ENCODE measurements at regions not wholly inside any gene's neighbourhood (a gene's known extent, or its start where the extent isn't known, plus 50 kb on each side); places are given as distances from the start of the nearest gene placed in this dataset.

GRCh38 chr1:219060798-219061197 lies 112.9 kb upstream of the LYPLAL1 start:
- H3K27me3 ChIP-seq (ENCODE audit: control insufficient read depth in 2 of 2, insufficient read depth in 2 of 2, low read length in 2 of 2) = no peaks in the 10 kb centered on the region
- no peaks in the 10 kb centered on the region for H3K9me1 ChIP-seq (ENCODE audit: control insufficient read depth, insufficient read depth, low read length)
- BruUV-seq (replicated peaks) = no TSS peak
- intact Hi-C loops (cut with micrococcal nuclease) = loop anchor here (10.0 kb wide), 1 partner anchor 726 kb away; no protein-coding TSS in a partner anchor
- FAIRE-seq = no peak
- H3K79me2 ChIP-seq (ENCODE audit: control insufficient read depth, insufficient read depth, low read length) = no peaks in the 10 kb centered on the region
- no peaks in the 10 kb centered on the region for H3K4me1 ChIP-seq (replicated peaks in 1 of 2; ENCODE audit: control insufficient read depth in 2 of 2, insufficient read depth in 2 of 2, low read length in 2 of 2)
- in situ Hi-C loops (cut with MboI) = no loop called here
- CTCF ChIA-PET (ENCODE audit: low intra/inter-chr PET ratio) = interaction anchor here (0.5 kb wide), 1 partner anchor 1795 kb away, joined by 3 read pairs; no protein-coding TSS in a partner anchor
- H3K36me3 ChIP-seq (ENCODE audit: control insufficient read depth, insufficient read depth, low read length) = no peaks in the 10 kb centered on the region
- no peak for TF ChIP-seq XRCC3 (IDR thresholded peaks at IDR 0.05)
- no peak for TF ChIP-seq NFXL1 (CRISPR knock-in tag; IDR thresholded peaks at IDR 0.05)
- no peak for TF ChIP-seq ARHGAP35 (IDR thresholded peaks at IDR 0.05; ENCODE audit: partially characterized antibody)
- POLR2A ChIA-PET = no interaction called here
- no peak overlapping the region for H3K4me3 ChIP-seq
- H3K9me3 ChIP-seq (replicated peaks; ENCODE audit: control insufficient read depth, insufficient read depth, low read depth, low read length) = no peaks in the 10 kb centered on the region
- WGBS (ENCODE audit: insufficient coverage, low coverage, missing lambda C conversion rate) = 16% methylated on average over 5 of the region's 5 CpGs
- H2AFZ ChIP-seq (ENCODE audit: low read depth, low read length) = peak overlapping the region; percentile 10; the same call in 1 of the 2 replicates
- DNase-seq (ENCODE audit: extremely low read depth in 1 of 4, low spot score in 3 of 4) = no peak
- no peak overlapping the region for H3K27ac ChIP-seq (ENCODE audit: extremely low read depth, low read depth, low read length)
- peak; percentile 70 for ATAC-seq
- H3K9ac ChIP-seq (ENCODE audit: insufficient read depth in 1 of 2, low read depth in 2 of 2, low read length in 2 of 2) = no peak overlapping the region
- no peaks in the 10 kb centered on the region for H4K20me1 ChIP-seq (replicated peaks; ENCODE audit: control insufficient read depth, insufficient read depth, low read length)
- H3K4me2 ChIP-seq (ENCODE audit: insufficient read depth, low read length) = no peak overlapping the region

- FAIRE-seq = no peak
- no peaks in the 10 kb centered on the region for H3K79me2 ChIP-seq (ENCODE audit: control insufficient read depth, insufficient read depth, low read length)
- TF ChIP-seq YY1 (IDR thresholded peaks at IDR 0.05; ENCODE audit: borderline replicate concordance in 1 of 3, control insufficient read depth in 1 of 3, extremely low read depth in 1 of 3, insufficient read depth in 3 of 3, insufficient read length in 1 of 3, insufficient replicate concordance in 2 of 3, low read depth in 1 of 3, low read length in 2 of 3) (no peak), CREM (IDR thresholded peaks at IDR 0.05; ENCODE audit: low read depth) (no peak), TSC22D4 (tag; IDR thresholded peaks at IDR 0.05) (no peak)
- H3K27me3 ChIP-seq (ENCODE audit: control insufficient read depth in 2 of 2, insufficient read depth in 2 of 2, low read length in 2 of 2) = no peaks in the 10 kb centered on the region
- H4K20me1 ChIP-seq (replicated peaks; ENCODE audit: control insufficient read depth, insufficient read depth, low read length) = no peaks in the 10 kb centered on the region
- H3K4me3 ChIP-seq = no peak overlapping the region
- H3K4me1 ChIP-seq (replicated peaks in 1 of 2; ENCODE audit: control insufficient read depth in 2 of 2, insufficient read depth in 2 of 2, low read length in 2 of 2) = no peaks in the 10 kb centered on the region
- no TSS peak for BruUV-seq (replicated peaks)
- H3K9ac ChIP-seq (ENCODE audit: insufficient read depth in 1 of 2, low read depth in 2 of 2, low read length in 2 of 2) = no peak overlapping the region
- no peak overlapping the region for H3K27ac ChIP-seq (ENCODE audit: extremely low read depth, low read depth, low read length)
- no peak overlapping the region for H3K4me2 ChIP-seq (ENCODE audit: insufficient read depth, low read length)
- POLR2A ChIA-PET = no interaction called here
- intact Hi-C loops (cut with micrococcal nuclease) = loop anchor here (10.0 kb wide), 1 partner anchor 727 kb away; no protein-coding TSS in a partner anchor
- WGBS (ENCODE audit: insufficient coverage, low coverage, missing lambda C conversion rate) = 41% methylated on average over 4 of the region's 4 CpGs
- H3K9me1 ChIP-seq (ENCODE audit: control insufficient read depth, insufficient read depth, low read length) = no peaks in the 10 kb centered on the region
- no peaks in the 10 kb centered on the region for H3K9me3 ChIP-seq (replicated peaks; ENCODE audit: control insufficient read depth, insufficient read depth, low read depth, low read length)
- no peak for DNase-seq (ENCODE audit: extremely low read depth in 1 of 4, low spot score in 3 of 4)
- no peaks in the 10 kb centered on the region for H3K36me3 ChIP-seq (ENCODE audit: control insufficient read depth, insufficient read depth, low read length)
- in situ Hi-C loops (cut with MboI) = no loop called here
- CTCF ChIA-PET (ENCODE audit: low intra/inter-chr PET ratio) = no interaction called here
- no peak for ATAC-seq
- H2AFZ ChIP-seq (ENCODE audit: low read depth, low read length) = no peak overlapping the region
Observed at GRCh38 chr1:219062161-219062560, 111.5 kb upstream of the LYPLAL1 start.
